Endothelial cell of umbilical vein (primary cell): ENCODE measurements at regions not wholly inside any gene's neighbourhood (a gene's known extent, or its start where the extent isn't known, plus 50 kb on each side); places are given as distances from the start of the nearest gene placed in this dataset.

Experiments
- BruUV-seq: library from RNA; stranded (reverse); fragments of 400-500 nt; replicated peaks from 2 replicates; lab custom pipeline; 2021; lab: Mats Ljungman, UMichigan
- CTCF ChIA-PET: fragments of 300-600, 350-600 bp; sonication (Branson Sonifier 250); formaldehyde crosslinking; loops from one replicate; lab custom pipeline; 2021; ENCODE audit warnings: antibody characterized with exemption, inconsistent platforms; lab: Charles Lee
- POLR2A ChIA-PET: fragments of 300-600, 350-600 bp; sonication (Branson Sonifier 250); formaldehyde crosslinking; loops from one replicate; lab custom pipeline; 2021; ENCODE audit warnings: antibody characterized with exemption, inconsistent platforms; lab: Charles Lee
- DNase-seq: peaks from one replicate; pipeline ENCODE4 v3.0.0-alpha.2; 2011; ENCODE audit warnings: low read depth, low spot score
- FAIRE-seq: peaks from 2 replicates; lab custom pipeline; 2011; peaks lifted over from hg19 to GRCh38; lab: Jason Lieb, UNC
- H2AFZ ChIP-seq: 2 replicates; pipeline ENCODE4 v1.6.0; 2012; ENCODE audit warnings: low read depth, low read length, control low read depth, inconsistent platforms
- H3K27ac ChIP-seq: 2 replicates; pipeline ENCODE4 v1.5.1; 2011; ENCODE audit warnings: low read depth, mild to moderate bottlenecking, control low read depth, low read length, moderate library complexity; ENCODE audit not compliant: insufficient read depth
- H3K27me3 ChIP-seq, 2 experiments: 2 replicates each; pipeline versions ENCODE4 v1.6.0 to v1.6.1; 2011; ENCODE audit warnings: low read length in 2 of 2, mixed read lengths in 1 of 2; ENCODE audit not compliant: control insufficient read depth in 2 of 2, insufficient read depth in 2 of 2
- H3K36me3 ChIP-seq, 2 experiments: 2 replicates in 1 of 2; 3 replicates in 1 of 2; pipeline ENCODE4 v1.5.1; 2011; ENCODE audit warnings: low read length in 2 of 2, mild to moderate bottlenecking in 1 of 2, moderate library complexity in 1 of 2; ENCODE audit not compliant: control insufficient read depth in 2 of 2, insufficient read depth in 2 of 2; ENCODE audit errors: extremely low read depth in 1 of 2
- H3K4me1 ChIP-seq: 3 replicates; pipeline ENCODE4 v1.5.1; 2011; ENCODE audit warnings: mild to moderate bottlenecking, low read length; ENCODE audit not compliant: control insufficient read depth, insufficient read depth; ENCODE audit errors: extremely low read depth
- H3K4me2 ChIP-seq: 2 replicates; pipeline ENCODE4 v1.6.1; 2011; ENCODE audit warnings: low read length, control low read depth, mixed read lengths; ENCODE audit not compliant: insufficient read depth
- H3K4me3 ChIP-seq, 3 experiments: fragments of 200-600 bp in 1 of 3; sonication (generic), shearing (Covaris generic) in 1 of 3; replicated peaks in 1 of 3; 2 replicates each; pipeline ENCODE4 v1.5.1; 2011 to 2016; ENCODE audit warnings: control low read depth in 3 of 3, low read length in 3 of 3, mild to moderate bottlenecking in 2 of 3, inconsistent platforms in 1 of 3, low read depth in 1 of 3, moderate library complexity in 1 of 3; ENCODE audit not compliant: insufficient read depth in 1 of 3
- H3K79me2 ChIP-seq: 2 replicates; pipeline ENCODE4 v1.6.0; 2012; ENCODE audit warnings: low read length, inconsistent platforms; ENCODE audit not compliant: control insufficient read depth, insufficient read depth
- H3K9ac ChIP-seq: replicated peaks from 2 replicates; pipeline ENCODE3; 2011; ENCODE audit warnings: low read length, control low read depth; ENCODE audit not compliant: insufficient read depth; ENCODE audit errors: extremely low read depth
- H3K9me1 ChIP-seq: replicated peaks from 3 replicates; pipeline ENCODE4 v1.6.0; 2011; ENCODE audit warnings: mild to moderate bottlenecking, low read length; ENCODE audit not compliant: control insufficient read depth, insufficient read depth; ENCODE audit errors: extremely low read depth
- H3K9me3 ChIP-seq: replicated peaks from 2 replicates; pipeline ENCODE4 v1.5.1; 2012; ENCODE audit warnings: low read length, inconsistent platforms; ENCODE audit not compliant: control insufficient read depth, insufficient read depth
- H4K20me1 ChIP-seq: replicated peaks from 2 replicates; pipeline ENCODE3; 2011; ENCODE audit warnings: mild to moderate bottlenecking, low read length; ENCODE audit not compliant: control insufficient read depth, insufficient read depth; ENCODE audit errors: extremely low read depth
- CTCF ChIP-seq, 2 donors: IDR thresholded peaks; 1 replicate in 1 of 2; 2 replicates in 1 of 2; pipeline ENCODE4 v1.5.1; 2011; ENCODE audit warnings: low read length in 2 of 2, mild to moderate bottlenecking in 2 of 2, moderate library complexity in 2 of 2, control low read depth in 1 of 2, inconsistent platforms in 1 of 2, low read depth in 1 of 2; ENCODE audit not compliant: insufficient read depth in 1 of 2; ENCODE audit errors: extremely low read depth in 1 of 2
- FOS ChIP-seq: IDR thresholded peaks from 2 replicates; pipeline ENCODE4 v1.6.1; 2011; ENCODE audit warnings: mild to moderate bottlenecking, low read length, moderate library complexity, borderline replicate concordance; ENCODE audit not compliant: insufficient read depth
- GATA2 ChIP-seq: IDR thresholded peaks from 2 replicates; pipeline ENCODE4 v1.7.0; 2011; ENCODE audit warnings: low read depth, mild to moderate bottlenecking, moderate library complexity, mixed read lengths, low read length; ENCODE audit not compliant: insufficient read length, insufficient read depth
- JUN ChIP-seq: IDR thresholded peaks from 2 replicates; pipeline ENCODE4 v1.6.1; 2011; ENCODE audit warnings: borderline replicate concordance, low read depth; ENCODE audit not compliant: insufficient read length, insufficient read depth
- MAX ChIP-seq: IDR thresholded peaks from 2 replicates; pipeline ENCODE4 v1.6.1; 2011; ENCODE audit not compliant: insufficient read depth, insufficient read length
- MYC ChIP-seq: IDR thresholded peaks from one replicate; pipeline ENCODE4 v1.6.1; 2011; ENCODE audit warnings: mild to moderate bottlenecking, low read depth, low read length
- POLR2A ChIP-seq: IDR thresholded peaks from 2 replicates; pipeline ENCODE4 v1.6.1; 2012; ENCODE audit warnings: low read depth, mild to moderate bottlenecking, control low read depth, low read length
- POLR2AphosphoS5 ChIP-seq: IDR thresholded peaks from 2 replicates; pipeline ENCODE4 v1.6.1; 2012; ENCODE audit warnings: low read depth, mild to moderate bottlenecking, control low read depth, low read length, moderate library complexity; ENCODE audit not compliant: insufficient read depth
- dilution Hi-C: fragments of 300-500 bp; cut with MboI; formaldehyde crosslinking; loops from one replicate; pipeline ENCODE4 v1.15.0; 2019; ENCODE audit warnings: low sequenced_read_pairs; ENCODE audit not compliant: extremely low pct_ligation_motif_present
- intact Hi-C: fragments of 100-400 bp; cut with micrococcal nuclease; formaldehyde crosslinking; loops from one replicate; pipeline ENCODE4 v1.10.0; 2022

GRCh38 chr5:24854850-24855249, 210.1 kb upstream of the CDH10 start:
- no peaks in the 10 kb centered on the region for H3K4me1 ChIP-seq
- ChIA-PET POLR2A (no interaction called here), CTCF (no interaction called here)
- no peaks in the 10 kb centered on the region for H3K9me1 ChIP-seq
- H3K79me2 ChIP-seq: no peaks in the 10 kb centered on the region
- H3K4me2 ChIP-seq: no peak overlapping the region
- FAIRE-seq (no peak), DNase-seq (no peak)
- no peaks in the 10 kb centered on the region for H4K20me1 ChIP-seq
- dilution Hi-C loops: no loop called here
- H3K9me3 ChIP-seq: peaks cover 2% of the 10 kb centered on the region
- H3K9ac ChIP-seq: no peak overlapping the region
- no peak overlapping the region for H3K27ac ChIP-seq
- TF ChIP-seq MAX (no peak), FOS (no peak), JUN (no peak), POLR2A (no peak), CTCF (IDR thresholded peaks at IDR 0.05; ENCODE audit: extremely low read depth in 1 of 2, insufficient read depth in 1 of 2, low read depth in 1 of 2, low read length in 2 of 2) (no peak)
- no peak overlapping the region for H2AFZ ChIP-seq
- intact Hi-C loops: no loop called here
- H3K4me3 ChIP-seq: no peak overlapping the region
- no TSS peak for BruUV-seq
- no peaks in the 10 kb centered on the region for H3K36me3 ChIP-seq
- H3K27me3 ChIP-seq: no peaks in the 10 kb centered on the region

GRCh38 chr5:24854350-24854749, 209.6 kb upstream of the CDH10 start:
- TF ChIP-seq GATA2: no peak
- TF ChIP-seq JUN: no peak
- no peak for TF ChIP-seq MYC
- TF ChIP-seq POLR2AphosphoS5: no peak
- BruUV-seq: no TSS peak

More at GRCh38 chr5:24854350-24854749, 209.6 kb upstream of the CDH10 start:
- no peaks in the 10 kb centered on the region for H3K79me2 ChIP-seq
- no peak overlapping the region for H3K27ac ChIP-seq
- DNase-seq: no peak
- ChIA-PET CTCF (no interaction called here), POLR2A (no interaction called here)
- no peaks in the 10 kb centered on the region for H3K36me3 ChIP-seq
- H3K9me3 ChIP-seq: peaks cover 2% of the 10 kb centered on the region
- H3K4me1 ChIP-seq: no peaks in the 10 kb centered on the region
- no peaks in the 10 kb centered on the region for H3K27me3 ChIP-seq
- no peak overlapping the region for H3K9ac ChIP-seq
- H2AFZ ChIP-seq: no peak overlapping the region
- no peaks in the 10 kb centered on the region for H3K9me1 ChIP-seq
- H4K20me1 ChIP-seq: no peaks in the 10 kb centered on the region
- FAIRE-seq: no peak
- no peak overlapping the region for H3K4me3 ChIP-seq
- intact Hi-C loops (no loop called here), dilution Hi-C loops (no loop called here)
- no peak overlapping the region for H3K4me2 ChIP-seq
